ENCODE measurements at regions not wholly inside any gene's neighbourhood (a gene's known extent, or its start where the extent isn't known, plus 50 kb on each side); places are given as distances from the start of the nearest gene placed in this dataset.

GRCh38 chr13:64506246-64506645 is 2723.9 kb downstream of the PCDH9 start:
- Histone ChIP-seq H3K9me3 (no peaks in the 10 kb centered on the region; the same call in 1 of the 2 replicates), H3K27me3 (no peaks in the 10 kb centered on the region), H3K4me1 (no peaks in the 10 kb centered on the region), H3K4me3 (ENCODE audit: low read depth, low read length) (no peak overlapping the region), H3K36me3 (no peaks in the 10 kb centered on the region)
- no peak for TF ChIP-seq CTCF (IDR thresholded peaks at IDR 0.05; ENCODE audit: low read depth, low read length)
- DNase-seq = no peak

GRCh38 chr13:64505336-64505910 is 2724.7 kb downstream of the PCDH9 start:
- DNase-seq = no peak
- no peaks in the 10 kb centered on the region; the same call in 1 of the 2 replicates for H3K9me3 ChIP-seq
- no peaks in the 10 kb centered on the region for H3K4me1 ChIP-seq
- no peaks in the 10 kb centered on the region for H3K27me3 ChIP-seq
- no peak overlapping the region for H3K4me3 ChIP-seq (ENCODE audit: low read depth, low read length)
- no peak for TF ChIP-seq CTCF (IDR thresholded peaks at IDR 0.05; ENCODE audit: low read depth, low read length)
- H3K36me3 ChIP-seq = no peaks in the 10 kb centered on the region

GRCh38 chr13:64488731-64489130 is 2741.4 kb downstream of the PCDH9 start:
- no peak for DNase-seq
- no peaks in the 10 kb centered on the region for H3K4me1 ChIP-seq
- H3K36me3 ChIP-seq = no peaks in the 10 kb centered on the region
- H3K9me3 ChIP-seq = no peaks in the 10 kb centered on the region
- TF ChIP-seq CTCF (IDR thresholded peaks at IDR 0.05; ENCODE audit: low read depth, low read length) = no peak
- H3K27me3 ChIP-seq = no peaks in the 10 kb centered on the region
- H3K4me3 ChIP-seq (ENCODE audit: low read depth, low read length) = no peak overlapping the region

GRCh38 chr13:64482373-64482772 is 2747.8 kb downstream of the PCDH9 start:
- Histone ChIP-seq H3K36me3 (no peaks in the 10 kb centered on the region), H3K4me1 (no peaks in the 10 kb centered on the region), H3K27me3 (no peaks in the 10 kb centered on the region), H3K4me3 (ENCODE audit: low read depth, low read length) (no peak overlapping the region), H3K9me3 (no peaks in the 10 kb centered on the region)
- TF ChIP-seq CTCF (IDR thresholded peaks at IDR 0.05; ENCODE audit: low read depth, low read length) = no peak
- no peak for DNase-seq

- Histone ChIP-seq H3K4me1 (no peaks in the 10 kb centered on the region), H3K9me3 (no peaks in the 10 kb centered on the region), H3K4me3 (ENCODE audit: low read depth, low read length) (no peak overlapping the region), H3K36me3 (no peaks in the 10 kb centered on the region), H3K27me3 (no peaks in the 10 kb centered on the region)
- DNase-seq = no peak
- no peak for TF ChIP-seq CTCF (IDR thresholded peaks at IDR 0.05; ENCODE audit: low read depth, low read length)
Measured at GRCh38 chr13:64480672-64481071, 2749.5 kb downstream of the PCDH9 start.

GRCh38 chr13:64480211-64480610 is 2749.9 kb downstream of the PCDH9 start:
- Histone ChIP-seq H3K4me3 (ENCODE audit: low read depth, low read length) (no peak overlapping the region), H3K36me3 (no peaks in the 10 kb centered on the region), H3K27me3 (no peaks in the 10 kb centered on the region), H3K4me1 (no peaks in the 10 kb centered on the region), H3K9me3 (no peaks in the 10 kb centered on the region)
- DNase-seq = no peak
- no peak for TF ChIP-seq CTCF (IDR thresholded peaks at IDR 0.05; ENCODE audit: low read depth, low read length)

All from BE2C (cell line).